ENCODE measurements at regions not wholly inside any gene's neighbourhood (a gene's known extent, or its start where the extent isn't known, plus 50 kb on each side); places are given as distances from the start of the nearest gene placed in this dataset.
A peak's percentile ranks its signal among the peaks of the same experiment; 100 is the strongest.

GRCh38 chr21:16573578-16573977, 843.8 kb downstream of the USP25 start:
- TF ChIP-seq CTCF (conservative IDR thresholded peaks at IDR 0.05; ENCODE audit: control insufficient read depth, insufficient read depth, low read depth, low read length), result no peak
- no peak overlapping the region for H3K4me3 ChIP-seq (ENCODE audit: control insufficient read depth, low read depth, low read length)
- DNase-seq (ENCODE audit: low read depth), result peak; percentile 33

- no peak overlapping the region for H3K4me3 ChIP-seq (ENCODE audit: control insufficient read depth, low read depth, low read length)
- TF ChIP-seq CTCF (conservative IDR thresholded peaks at IDR 0.05; ENCODE audit: control insufficient read depth, insufficient read depth, low read depth, low read length), result no peak
- no peak for DNase-seq (ENCODE audit: low read depth)
Observed at GRCh38 chr21:16577975-16578374, 848.2 kb downstream of the USP25 start.

DNA sequence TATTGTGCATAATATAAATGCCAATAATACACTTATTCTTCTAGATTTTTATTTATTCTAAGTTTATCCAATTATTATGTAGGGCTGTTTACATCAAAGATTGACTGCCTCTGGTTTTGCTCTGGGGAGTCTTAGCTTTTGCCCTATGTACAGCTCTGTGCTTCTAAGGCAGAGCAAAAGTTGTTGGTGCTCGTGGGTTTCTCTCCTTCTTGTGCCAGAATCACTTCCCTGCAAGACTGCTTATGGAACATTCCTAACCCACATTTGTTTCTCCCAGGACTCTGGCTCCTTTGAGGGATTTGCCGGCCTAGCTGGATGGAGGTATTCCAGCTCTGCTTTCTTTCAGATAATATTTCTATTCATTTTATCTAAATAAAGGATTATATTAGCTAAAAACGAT, 849.1 kb downstream of the USP25 start:
- peak; percentile 27 for DNase-seq (ENCODE audit: low read depth)
- TF ChIP-seq CTCF (conservative IDR thresholded peaks at IDR 0.05; ENCODE audit: control insufficient read depth, insufficient read depth, low read depth, low read length), result no peak
- H3K4me3 ChIP-seq (ENCODE audit: control insufficient read depth, low read depth, low read length), result no peak overlapping the region

DNA sequence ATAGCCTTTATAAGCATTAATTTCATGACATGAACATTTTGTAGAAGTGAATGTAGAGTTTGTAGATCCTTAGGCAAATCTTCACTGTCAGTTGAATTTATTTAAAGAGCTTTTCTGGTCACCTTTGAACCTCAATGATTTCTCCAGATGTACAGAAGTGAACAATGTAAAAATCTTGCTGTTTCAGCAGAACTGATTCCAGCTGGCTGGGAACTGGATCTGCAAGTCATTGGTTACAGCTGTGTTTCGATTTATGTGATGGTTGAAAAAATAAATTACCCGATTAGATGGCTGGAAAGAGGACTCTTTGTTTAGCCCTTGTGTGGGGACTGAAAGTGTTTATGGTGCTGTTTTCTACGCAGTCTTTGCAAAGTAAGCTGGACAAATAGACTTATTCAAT, 849.8 kb downstream of the USP25 start:
- H3K4me3 ChIP-seq (ENCODE audit: control insufficient read depth, low read depth, low read length), result no peak overlapping the region
- DNase-seq (ENCODE audit: low read depth), result peak; percentile 75
- TF ChIP-seq CTCF (conservative IDR thresholded peaks at IDR 0.05; ENCODE audit: control insufficient read depth, insufficient read depth, low read depth, low read length), result no peak

DNA sequence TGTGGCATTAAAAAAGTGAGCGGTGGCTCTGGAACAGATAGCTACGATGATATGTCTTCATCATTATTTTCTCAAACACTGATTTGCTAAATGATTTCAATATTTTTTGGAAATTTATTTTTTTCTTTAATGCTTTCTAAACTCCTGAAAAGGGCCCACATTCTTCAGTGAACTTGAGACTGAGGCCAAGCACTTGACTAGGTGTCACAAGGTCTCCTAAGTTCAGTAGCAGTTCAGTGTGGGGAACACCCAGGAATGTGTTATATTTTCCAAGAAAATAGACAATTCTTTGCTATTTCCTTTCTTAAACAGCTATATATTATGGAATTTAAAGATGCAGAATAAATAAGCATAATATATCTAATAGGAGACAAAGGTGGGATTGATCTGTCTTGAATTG, 850.9 kb downstream of the USP25 start:
- no peak for DNase-seq (ENCODE audit: low read depth)
- H3K4me3 ChIP-seq (ENCODE audit: control insufficient read depth, low read depth, low read length), result no peak overlapping the region
- TF ChIP-seq CTCF (conservative IDR thresholded peaks at IDR 0.05; ENCODE audit: control insufficient read depth, insufficient read depth, low read depth, low read length), result no peak

DNA sequence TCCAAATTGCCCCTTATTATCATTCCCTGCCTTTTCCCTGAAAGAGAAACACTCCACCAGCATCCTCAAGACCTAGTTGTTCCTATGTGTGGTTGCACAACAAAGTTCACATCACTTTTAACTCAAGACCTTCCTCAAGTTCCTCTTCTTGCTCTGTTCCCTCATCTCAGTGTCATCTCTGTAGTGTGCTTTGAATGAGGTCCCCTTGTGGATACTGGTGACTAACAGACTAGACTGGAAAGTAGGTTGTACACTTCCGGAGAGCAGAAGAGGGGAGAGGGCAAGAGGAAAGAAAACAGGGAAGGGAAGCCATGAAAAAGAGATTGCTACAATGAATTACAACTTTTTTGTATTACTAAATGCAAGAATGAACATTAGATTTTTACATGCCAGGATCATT, 853.8 kb downstream of the USP25 start:
- TF ChIP-seq CTCF (conservative IDR thresholded peaks at IDR 0.05; ENCODE audit: control insufficient read depth, insufficient read depth, low read depth, low read length), result no peak
- no peak overlapping the region for H3K4me3 ChIP-seq (ENCODE audit: control insufficient read depth, low read depth, low read length)
- peak; percentile 46 for DNase-seq (ENCODE audit: low read depth)

- no peak for TF ChIP-seq CTCF (conservative IDR thresholded peaks at IDR 0.05; ENCODE audit: control insufficient read depth, insufficient read depth, low read depth, low read length)
Observed at GRCh38 chr21:16584756-16585155, 855.0 kb downstream of the USP25 start.

More at GRCh38 chr21:16584756-16585155, 855.0 kb downstream of the USP25 start:
- no peak overlapping the region for H3K4me3 ChIP-seq (ENCODE audit: control insufficient read depth, low read depth, low read length)
- no peak for DNase-seq (ENCODE audit: low read depth)

Measured in fibroblast of mammary gland (primary cell).